ENCODE measurements at regions not wholly inside any gene's neighbourhood (a gene's known extent, or its start where the extent isn't known, plus 50 kb on each side); places are given as distances from the start of the nearest gene placed in this dataset.

GRCh38 chr14:32022938-32023466, 54.1 kb upstream of the ARHGAP5 start:
- no peak for DNase-seq (ENCODE audit: low read depth)

GRCh38 chr14:32023540-32023939, 53.6 kb upstream of the ARHGAP5 start:
- DNase-seq (ENCODE audit: low read depth), result no peak

GRCh38 chr14:32027255-32027939, 49.7 kb upstream of the ARHGAP5 start:
- DNase-seq (ENCODE audit: low read depth), result no peak

Measured in EH (cell line).